ENCODE measurements at regions not wholly inside any gene's neighbourhood (a gene's known extent, or its start where the extent isn't known, plus 50 kb on each side); places are given as distances from the start of the nearest gene placed in this dataset.
"Not testable (repeated sequence)": the region's sequence is repeated elsewhere in the genome, so short reads cannot be mapped to it uniquely, and the experiment has no call there.

GRCh38 chr1:192888574-192888973 lies 79.7 kb downstream of the RGS2 start:
- Mint-ChIP-seq H3K9me3 (peaks cover 0 to 3% (median 0%) of the 10 kb centered on the region in 6 donors), H3K27ac (no peak overlapping the region), H3K36me3 (no peaks in the 10 kb centered on the region), H3K4me3 (no peak overlapping the region), H3K4me1 (no peaks in the 10 kb centered on the region), H3K27me3 (ENCODE audit: low read depth in 3 of 3) (peaks cover 0 to 3% (median 2%) of the 10 kb centered on the region in 3 donors)
- no peak for DNase-seq

GRCh38 chr1:192889082-192889481 lies 80.2 kb downstream of the RGS2 start:
- peaks cover 0 to 3% (median 2%) of the 10 kb centered on the region in 3 donors for H3K27me3 Mint-ChIP-seq (ENCODE audit: low read depth in 3 of 3)
- no peak overlapping the region for H3K4me3 Mint-ChIP-seq
- DNase-seq: no peak
- peaks cover 0 to 3% (median 0%) of the 10 kb centered on the region in 6 donors for H3K9me3 Mint-ChIP-seq
- no peaks in the 10 kb centered on the region for H3K36me3 Mint-ChIP-seq
- H3K27ac Mint-ChIP-seq: no peak overlapping the region
- H3K4me1 Mint-ChIP-seq: no peaks in the 10 kb centered on the region

GRCh38 chr1:192890134-192890533 lies 81.3 kb downstream of the RGS2 start:
- Mint-ChIP-seq H3K27ac (no peak overlapping the region), H3K4me3 (no peak overlapping the region), H3K36me3 (no peaks in the 10 kb centered on the region), H3K27me3 (ENCODE audit: low read depth in 3 of 3) (peaks cover 0 to 3% (median 2%) of the 10 kb centered on the region in 3 donors), H3K9me3 (peaks cover 0 to 3% (median 0%) of the 10 kb centered on the region in 6 donors), H3K4me1 (no peaks in the 10 kb centered on the region)
- DNase-seq: no peak

- Mint-ChIP-seq H3K4me3 (no peak overlapping the region), H3K36me3 (no peaks in the 10 kb centered on the region), H3K9me3 (peaks cover 0 to 4% (median 0%) of the 10 kb centered on the region in 6 donors), H3K27ac (no peak overlapping the region), H3K4me1 (no peaks in the 10 kb centered on the region), H3K27me3 (ENCODE audit: low read depth in 3 of 3) (peaks cover 0 to 2% (median 0%) of the 10 kb centered on the region in 3 donors)
- no peak for DNase-seq
Observed at GRCh38 chr1:192892934-192893333, 84.1 kb downstream of the RGS2 start.

GRCh38 chr1:192895487-192895886 lies 86.6 kb downstream of the RGS2 start:
- DNase-seq; H3K4me3 Mint-ChIP-seq; H3K27me3 Mint-ChIP-seq (ENCODE audit: low read depth in 3 of 3); H3K36me3 Mint-ChIP-seq; H3K27ac Mint-ChIP-seq; H3K4me1 Mint-ChIP-seq; H3K9me3 Mint-ChIP-seq: not testable (repeated sequence)

- H3K9me3 Mint-ChIP-seq: peaks cover 0 to 4% (median 0%) of the 10 kb centered on the region in 6 donors
- H3K4me1 Mint-ChIP-seq: no peaks in the 10 kb centered on the region
- DNase-seq: no peak
- H3K27ac Mint-ChIP-seq: no peak overlapping the region
- H3K27me3 Mint-ChIP-seq (ENCODE audit: low read depth in 3 of 3): peaks cover 0 to 4% (median 2%) of the 10 kb centered on the region in 3 donors
- H3K36me3 Mint-ChIP-seq: no peaks in the 10 kb centered on the region
- H3K4me3 Mint-ChIP-seq: no peak overlapping the region
Observed at GRCh38 chr1:192896376-192896775, 87.5 kb downstream of the RGS2 start.

GRCh38 chr1:192901500-192901899 lies 92.7 kb downstream of the RGS2 start:
- no peaks in the 10 kb centered on the region for H3K36me3 Mint-ChIP-seq
- no peak overlapping the region for H3K4me3 Mint-ChIP-seq
- H3K27me3 Mint-ChIP-seq (ENCODE audit: low read depth in 3 of 3): peaks cover 0 to 4% (median 2%) of the 10 kb centered on the region in 3 donors
- H3K9me3 Mint-ChIP-seq: peaks cover 0 to 2% (median 0%) of the 10 kb centered on the region in 6 donors
- H3K4me1 Mint-ChIP-seq: no peaks in the 10 kb centered on the region
- no peak overlapping the region for H3K27ac Mint-ChIP-seq
- no peak for DNase-seq

- Mint-ChIP-seq H3K36me3 (no peaks in the 10 kb centered on the region), H3K9me3 (peaks cover 0 to 2% (median 0%) of the 10 kb centered on the region in 6 donors), H3K27ac (no peak overlapping the region), H3K4me3 (no peak overlapping the region), H3K4me1 (no peaks in the 10 kb centered on the region), H3K27me3 (ENCODE audit: low read depth in 3 of 3) (peaks cover 0 to 2% (median 2%) of the 10 kb centered on the region in 3 donors)
- no peak for DNase-seq
Observed at GRCh38 chr1:192903142-192903541, 94.3 kb downstream of the RGS2 start.

- Mint-ChIP-seq H3K27me3 (ENCODE audit: low read depth in 3 of 3) (peaks cover 2 to 4% (median 2%) of the 10 kb centered on the region in 3 donors), H3K9me3 (peaks cover 0 to 2% (median 0%) of the 10 kb centered on the region in 6 donors), H3K4me1 (no peaks in the 10 kb centered on the region), H3K4me3 (no peak overlapping the region), H3K27ac (no peak overlapping the region), H3K36me3 (peaks cover 0 to 4% (median 4%) of the 10 kb centered on the region in 3 donors)
- DNase-seq: no peak
Observed at GRCh38 chr1:192904438-192904895, 95.6 kb downstream of the RGS2 start.

GRCh38 chr1:192905049-192905448 lies 96.2 kb downstream of the RGS2 start:
- Mint-ChIP-seq H3K9me3 (peaks cover 0 to 2% (median 0%) of the 10 kb centered on the region in 6 donors), H3K27me3 (ENCODE audit: low read depth in 3 of 3) (peaks cover 2 to 4% (median 2%) of the 10 kb centered on the region in 3 donors), H3K4me1 (no peaks in the 10 kb centered on the region), H3K4me3 (no peak overlapping the region), H3K36me3 (peaks cover 0 to 4% (median 4%) of the 10 kb centered on the region in 3 donors), H3K27ac (no peak overlapping the region)
- no peak for DNase-seq

- no peak for DNase-seq
- Mint-ChIP-seq H3K27ac (no peak overlapping the region), H3K4me3 (no peak overlapping the region), H3K36me3 (peaks cover 4 to 8% (median 4%) of the 10 kb centered on the region in 3 donors), H3K4me1 (peaks cover 0 to 4% of the 10 kb centered on the region in 2 donors), H3K9me3 (peaks cover 0 to 1% (median 0%) of the 10 kb centered on the region in 6 donors), H3K27me3 (ENCODE audit: low read depth in 3 of 3) (peaks cover 0 to 4% (median 2%) of the 10 kb centered on the region in 3 donors)
Observed at GRCh38 chr1:192906334-192906733, 97.5 kb downstream of the RGS2 start.

GRCh38 chr1:192907545-192908243 lies 98.9 kb downstream of the RGS2 start:
- Mint-ChIP-seq H3K27ac (no peak overlapping the region), H3K36me3 (peaks cover 4 to 16% (median 4%) of the 10 kb centered on the region in 3 donors), H3K4me3 (no peak overlapping the region), H3K4me1 (peaks cover 0 to 4% of the 10 kb centered on the region in 2 donors), H3K9me3 (peaks cover 0 to 1% (median 0%) of the 10 kb centered on the region in 6 donors), H3K27me3 (ENCODE audit: low read depth in 3 of 3) (peaks cover 0 to 4% (median 2%) of the 10 kb centered on the region in 3 donors)
- DNase-seq: no peak

- H3K4me1 Mint-ChIP-seq; H3K4me3 Mint-ChIP-seq; DNase-seq; H3K27ac Mint-ChIP-seq; H3K27me3 Mint-ChIP-seq (ENCODE audit: low read depth in 3 of 3); H3K9me3 Mint-ChIP-seq: not testable (repeated sequence)
- peaks cover 4 to 17% (median 4%) of the 10 kb centered on the region in 3 donors for H3K36me3 Mint-ChIP-seq
Observed at GRCh38 chr1:192911896-192912656, 103.2 kb downstream of the RGS2 start.

- no peak overlapping the region for H3K27ac Mint-ChIP-seq
- H3K27me3 Mint-ChIP-seq (ENCODE audit: low read depth in 3 of 3): peaks cover 2 to 4% (median 2%) of the 10 kb centered on the region in 3 donors
- H3K36me3 Mint-ChIP-seq: peaks cover 4 to 17% (median 4%) of the 10 kb centered on the region in 3 donors
- H3K4me3 Mint-ChIP-seq: no peak overlapping the region
- DNase-seq: no peak
- H3K4me1 Mint-ChIP-seq: peaks cover 0 to 4% of the 10 kb centered on the region in 2 donors
- peaks cover 0 to 1% (median 0%) of the 10 kb centered on the region in 6 donors for H3K9me3 Mint-ChIP-seq
Observed at GRCh38 chr1:192913683-192914082, 104.8 kb downstream of the RGS2 start.

Data from immature natural killer cell (primary cell).